Neural cell (in vitro differentiated cells): ENCODE measurements at regions not wholly inside any gene's neighbourhood (a gene's known extent, or its start where the extent isn't known, plus 50 kb on each side); places are given as distances from the start of the nearest gene placed in this dataset.

Experiments
- H2AFZ ChIP-seq: fragments of 200-600, 300-800 bp; sonication (generic), shearing (Covaris generic); 2 replicates; pipeline ENCODE4 v1.6.0; 2014; ENCODE audit warnings: low read depth, mild to moderate bottlenecking, antibody characterized with exemption, low read length, moderate library complexity
- H3F3A ChIP-seq: fragments of 200-600 bp; shearing (Covaris generic); 2 replicates; pipeline ENCODE4 v1.6.1; 2016; ENCODE audit warnings: mild to moderate bottlenecking, moderate library complexity, mixed read lengths, antibody characterized with exemption, low read length; ENCODE audit not compliant: insufficient read depth, poor library complexity, severe bottlenecking
- H3K27ac ChIP-seq: fragments of 200-600, 300-800 bp; sonication (generic), shearing (Covaris generic); 2 replicates; pipeline ENCODE4 v1.5.1; 2014; ENCODE audit warnings: mild to moderate bottlenecking, low read length, moderate library complexity
- H3K27me3 ChIP-seq: fragments of 300-800, 200-600 bp; sonication (generic), shearing (Covaris generic); 2 replicates; pipeline ENCODE4 v1.6.0; 2014; ENCODE audit warnings: mild to moderate bottlenecking, low read depth, low read length, moderate library complexity; ENCODE audit not compliant: insufficient read depth
- H3K36me3 ChIP-seq: fragments of 300-800, 200-600 bp; sonication (generic), shearing (Covaris generic); 2 replicates; pipeline ENCODE4 v1.5.1; 2014; ENCODE audit warnings: mild to moderate bottlenecking, antibody characterized with exemption, low read length, moderate library complexity; ENCODE audit not compliant: insufficient read depth
- H3K4me2 ChIP-seq: fragments of 300-800, 200-600 bp; sonication (generic), shearing (Covaris generic); 2 replicates; pipeline ENCODE4 v1.6.0; 2014; ENCODE audit warnings: mild to moderate bottlenecking, low read length
- H3K4me3 ChIP-seq: fragments of 300-800, 200-600 bp; sonication (generic), shearing (Covaris generic); 2 replicates; pipeline ENCODE4 v1.5.1; 2014; ENCODE audit warnings: mild to moderate bottlenecking, low read length, moderate library complexity
- H3K79me2 ChIP-seq: fragments of 200-600 bp; shearing (Covaris generic); replicated peaks from 2 replicates; pipeline ENCODE4 v1.6.0; 2014; ENCODE audit warnings: mild to moderate bottlenecking, low read length, moderate library complexity; ENCODE audit not compliant: insufficient read depth
- H3K9ac ChIP-seq: fragments of 300-800, 200-600 bp; sonication (generic), shearing (Covaris generic); 2 replicates; pipeline ENCODE4 v1.6.1; 2016; ENCODE audit warnings: mild to moderate bottlenecking, low read length, mixed read lengths
- H3K9me2 ChIP-seq: fragments of 200-600 bp; shearing (Covaris generic); 2 replicates; pipeline ENCODE4 v1.6.1; 2016; ENCODE audit warnings: mild to moderate bottlenecking, low read length, mixed read lengths; ENCODE audit not compliant: insufficient read depth
- H3K9me3 ChIP-seq: fragments of 200-600, 300-800 bp; sonication (generic), shearing (Covaris generic); 2 replicates; pipeline ENCODE4 v1.6.1; 2016; ENCODE audit warnings: mild to moderate bottlenecking, mixed run types, low read length, moderate library complexity, mixed read lengths
- H4K20me1 ChIP-seq: fragments of 200-600 bp; shearing (Covaris generic); 2 replicates; pipeline ENCODE4 v1.6.1; 2016; ENCODE audit warnings: mild to moderate bottlenecking, mixed run types; ENCODE audit not compliant: insufficient read depth
- CTCF ChIP-seq: fragments of 450-650 bp; IDR thresholded peaks from 2 replicates; pipeline ENCODE4 v1.5.1; 2014; ENCODE audit warnings: antibody characterized with exemption, mild to moderate bottlenecking, moderate library complexity; ENCODE audit not compliant: poor library complexity, severe bottlenecking
- EP300 ChIP-seq: fragments of 450-650 bp; conservative IDR thresholded peaks from 2 replicates; pipeline ENCODE4 v1.6.1; 2014; ENCODE audit warnings: antibody characterized with exemption, mild to moderate bottlenecking, moderate library complexity; ENCODE audit not compliant: poor library complexity, severe bottlenecking
- EZH2 ChIP-seq: fragments of 200-600, 300-800 bp; shearing (Covaris generic), sonication (generic); IDR thresholded peaks from 2 replicates; pipeline ENCODE4 v1.6.1; 2014; ENCODE audit warnings: antibody characterized with exemption, low read length, borderline replicate concordance, mild to moderate bottlenecking; ENCODE audit not compliant: insufficient read depth, poor library complexity, severe bottlenecking
- MXI1 ChIP-seq: fragments of 450-650 bp; conservative IDR thresholded peaks from 2 replicates; pipeline ENCODE4 v1.6.1; 2014; ENCODE audit warnings: antibody characterized with exemption, mild to moderate bottlenecking; ENCODE audit not compliant: poor library complexity, severe bottlenecking
- POLR2AphosphoS5 ChIP-seq: IDR thresholded peaks from 2 replicates; pipeline ENCODE4 v1.6.1; 2012
- RAD21 ChIP-seq: fragments of 450-650 bp; conservative IDR thresholded peaks from 2 replicates; pipeline ENCODE4 v1.6.1; 2014; ENCODE audit warnings: antibody characterized with exemption, mild to moderate bottlenecking, moderate library complexity
- REST ChIP-seq: IDR thresholded peaks from 2 replicates; pipeline ENCODE4 v1.6.1; 2012; ENCODE audit warnings: borderline replicate concordance
- SMC3 ChIP-seq: fragments of 450-650 bp; conservative IDR thresholded peaks from 2 replicates; pipeline ENCODE4 v1.6.1; 2014; ENCODE audit warnings: antibody characterized with exemption, mild to moderate bottlenecking, moderate library complexity; ENCODE audit not compliant: poor library complexity
- TAF1 ChIP-seq: IDR thresholded peaks from 2 replicates; pipeline ENCODE4 v1.6.1; 2012; ENCODE audit warnings: low read depth

GRCh38 chr1:42052072-42052699 lies 101.0 kb upstream of the GUCA2B start:
- H3K4me3 ChIP-seq = no peak overlapping the region
- no peaks in the 10 kb centered on the region for H3F3A ChIP-seq
- H2AFZ ChIP-seq = no peak overlapping the region
- no peaks in the 10 kb centered on the region for H3K36me3 ChIP-seq
- no peak overlapping the region for H3K9ac ChIP-seq
- TF ChIP-seq REST (no peak), EP300 (no peak), CTCF (no peak), POLR2AphosphoS5 (no peak), RAD21 (no peak), EZH2 (no peak), SMC3 (no peak), MXI1 (no peak), TAF1 (no peak)
- no peaks in the 10 kb centered on the region for H4K20me1 ChIP-seq
- H3K27me3 ChIP-seq = no peaks in the 10 kb centered on the region
- H3K79me2 ChIP-seq = no peaks in the 10 kb centered on the region
- no peaks in the 10 kb centered on the region for H3K9me3 ChIP-seq
- no peak overlapping the region for H3K4me2 ChIP-seq
- H3K27ac ChIP-seq = no peak overlapping the region
- H3K9me2 ChIP-seq = no peaks in the 10 kb centered on the region

DNA sequence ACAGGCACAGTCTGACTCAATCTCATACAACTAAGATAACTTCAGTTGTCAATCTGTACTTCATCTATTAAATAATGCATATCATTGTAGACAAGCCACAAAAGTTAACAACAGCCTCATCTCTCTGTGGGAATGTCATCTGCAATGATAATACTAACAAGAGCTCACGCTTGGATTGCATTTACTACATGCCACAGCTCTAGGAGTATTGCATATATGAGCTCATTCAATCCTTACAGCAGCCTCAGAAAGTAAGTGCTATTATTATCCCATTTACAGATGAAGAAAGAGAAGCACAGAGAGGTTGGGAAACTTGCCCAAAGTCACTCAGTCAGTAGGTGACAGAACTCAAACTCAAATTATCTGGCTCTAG lies 105.7 kb upstream of the GUCA2B start:
- no peaks in the 10 kb centered on the region for H3K27me3 ChIP-seq
- H3K9me2 ChIP-seq = no peaks in the 10 kb centered on the region
- no peaks in the 10 kb centered on the region for H3F3A ChIP-seq
- H3K4me2 ChIP-seq = no peak overlapping the region
- no peaks in the 10 kb centered on the region for H3K79me2 ChIP-seq
- TF ChIP-seq EP300 (peak; percentile 25), POLR2AphosphoS5 (no peak)
- H2AFZ ChIP-seq = no peak overlapping the region
- H3K27ac ChIP-seq = peak overlapping the region; percentile 5
- no peaks in the 10 kb centered on the region for H3K9me3 ChIP-seq
- H3K36me3 ChIP-seq = no peaks in the 10 kb centered on the region
- H3K9ac ChIP-seq = no peak overlapping the region
- H3K4me3 ChIP-seq = no peak overlapping the region
- no peaks in the 10 kb centered on the region for H4K20me1 ChIP-seq
